ENCODE measurements at regions not wholly inside any gene's neighbourhood (a gene's known extent, or its start where the extent isn't known, plus 50 kb on each side); places are given as distances from the start of the nearest gene placed in this dataset.

GRCh38 chr11:129280027-129280811, 88.1 kb upstream of the ARHGAP32 start:
- TF ChIP-seq CTCF (conservative IDR thresholded peaks at IDR 0.05 in 1 of 2, IDR thresholded peaks at IDR 0.05 in 1 of 2; ENCODE audit: low read depth in 1 of 2, low read length in 2 of 2) = no peak
- TF ChIP-seq EZH2 (IDR thresholded peaks at IDR 0.05; ENCODE audit: low read length, missing control alignments) = no peak
